HG02885 (cell line): ENCODE measurements at regions not wholly inside any gene's neighbourhood (a gene's known extent, or its start where the extent isn't known, plus 50 kb on each side); places are given as distances from the start of the nearest gene placed in this dataset.
"Not testable (repeated sequence)": the region's sequence is repeated elsewhere in the genome, so short reads cannot be mapped to it uniquely, and the experiment has no call there.

Experiments used
- ATAC-seq: cut with Tn5 transposase; IDR thresholded peaks from one replicate; pipeline ENCODE4 v1.9.1; 2021; ENCODE audit warnings: mild to moderate bottlenecking; ENCODE audit not compliant: unreplicated experiment, poor library complexity

DNA sequence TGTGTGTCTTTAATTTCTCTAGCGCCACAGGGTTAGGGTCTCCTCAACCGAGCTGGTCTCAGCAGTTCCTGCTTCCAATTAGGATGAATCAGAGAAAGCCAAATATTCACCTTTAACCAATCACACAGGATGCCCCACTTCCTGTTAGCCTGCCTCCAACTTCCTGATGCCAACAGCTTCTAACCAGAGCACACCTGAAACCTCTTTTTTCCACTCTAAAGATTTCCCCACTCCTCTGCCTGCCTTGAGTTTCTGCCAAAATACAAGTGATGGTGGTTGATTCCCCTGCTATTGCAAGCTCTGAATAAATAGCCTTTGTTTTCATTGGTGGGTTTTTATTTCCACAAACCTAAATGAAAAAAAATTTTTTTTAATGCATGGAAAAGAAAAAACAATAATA is 144.7 kb upstream of the UST start:
- no peak for ATAC-seq

DNA sequence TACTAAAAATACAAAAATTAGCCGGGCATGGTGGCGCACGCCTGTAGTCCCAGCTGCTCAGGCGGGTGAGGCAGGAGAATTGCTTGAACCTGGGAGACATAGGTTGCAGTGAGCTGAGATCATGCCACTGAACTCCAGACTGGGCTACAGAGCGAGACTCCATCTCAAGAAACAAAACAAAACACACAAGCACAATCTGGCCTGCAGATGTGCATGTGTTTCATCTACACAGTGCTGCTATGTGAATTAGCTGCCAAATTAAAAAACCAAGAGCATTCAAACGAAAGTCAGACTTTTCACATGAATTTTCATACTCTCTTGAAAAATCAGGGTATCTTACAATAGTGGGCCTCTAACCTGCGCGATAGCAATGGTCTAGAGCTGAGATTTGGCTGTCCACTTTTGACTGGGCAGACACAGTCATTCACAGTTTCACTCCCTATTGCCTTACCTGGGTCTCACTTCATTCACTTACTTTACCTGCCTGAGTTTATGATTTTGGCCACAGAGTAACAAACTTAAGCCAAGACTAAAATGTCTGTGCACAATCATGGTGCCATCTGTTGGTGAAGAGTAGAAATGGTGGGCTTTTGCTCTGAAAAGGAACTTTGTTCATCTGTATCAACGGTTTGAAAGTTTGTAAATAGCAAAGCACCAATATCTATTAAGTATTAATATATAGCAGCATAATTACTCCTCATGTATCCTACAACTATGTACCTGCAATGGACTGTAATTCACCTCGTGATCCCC is 138.5 kb upstream of the UST start:
- ATAC-seq, result no peak

DNA sequence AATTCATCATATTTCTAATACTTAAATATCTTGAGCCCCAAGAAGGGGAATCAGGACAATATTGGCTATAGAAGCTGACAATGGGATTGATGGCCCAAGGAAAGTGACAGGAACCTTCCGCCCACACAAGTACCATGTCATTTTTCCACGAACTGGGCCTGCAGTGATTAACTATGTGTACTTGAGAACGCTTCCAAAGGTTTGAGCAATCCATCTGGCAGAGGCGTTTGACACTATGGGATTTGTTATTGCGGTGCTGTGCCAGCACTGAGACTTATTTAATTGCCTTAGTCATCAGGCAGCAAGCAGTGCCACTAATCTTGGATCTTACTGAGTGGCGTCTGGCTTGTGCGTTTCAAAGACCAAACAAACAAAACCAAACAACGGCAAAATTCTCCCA is 135.6 kb upstream of the UST start:
- no peak for ATAC-seq

DNA sequence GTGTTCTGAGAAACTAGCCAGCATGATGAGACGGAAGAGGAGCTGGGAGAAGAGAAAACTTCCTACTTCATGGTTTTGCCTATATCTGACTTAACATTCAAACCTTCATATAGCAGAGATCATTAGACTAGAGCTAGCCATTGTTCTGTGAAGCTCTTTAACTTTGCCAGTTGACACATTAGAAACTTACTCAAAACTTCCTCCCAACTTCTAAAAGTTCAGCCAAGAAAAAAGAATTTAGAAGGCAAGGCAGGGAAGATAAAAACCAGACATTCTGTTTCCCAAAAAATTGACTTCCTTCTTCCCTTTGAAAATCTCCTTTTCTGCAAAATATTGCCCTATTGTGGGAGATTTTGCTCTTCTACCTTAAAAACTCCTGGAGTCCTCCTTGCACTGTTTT is 134.8 kb upstream of the UST start:
- no peak for ATAC-seq

DNA sequence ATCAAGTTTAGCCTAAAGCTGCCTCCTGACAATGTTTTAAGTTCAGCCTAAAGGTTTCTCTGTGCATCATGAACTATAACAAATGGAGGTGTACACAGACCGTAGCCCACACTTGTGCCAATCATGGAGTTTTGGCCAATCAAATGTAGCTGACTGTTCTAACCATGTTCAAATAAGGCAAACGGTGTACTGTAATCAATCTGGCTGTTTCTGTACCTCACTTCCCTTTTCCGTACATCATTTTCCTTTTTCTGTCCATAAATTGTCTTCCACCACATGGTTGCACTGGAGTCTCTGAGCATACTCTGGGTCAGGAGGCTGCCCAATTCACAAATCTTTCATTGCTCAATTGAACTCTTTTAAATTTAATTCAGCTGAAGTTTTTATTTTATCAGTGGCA is 132.2 kb upstream of the UST start:
- ATAC-seq, result no peak

DNA sequence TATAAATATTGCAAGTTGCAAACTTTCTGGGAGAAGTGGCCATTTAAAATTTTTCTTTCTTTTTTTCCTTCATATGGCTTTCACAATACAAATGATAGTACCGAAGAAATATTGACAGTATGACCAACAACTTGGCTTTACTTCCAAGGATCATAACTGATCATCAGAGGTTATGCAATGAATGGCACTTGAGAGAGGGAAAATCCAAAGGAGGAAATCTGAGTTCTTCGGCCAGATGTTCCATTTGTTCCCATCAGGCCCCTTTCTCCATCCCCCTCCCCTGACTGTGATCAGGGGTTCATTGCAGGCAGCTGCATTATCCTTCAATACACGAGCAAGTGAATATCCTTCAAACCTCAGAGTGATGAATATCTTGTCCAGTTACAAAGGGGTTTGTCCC is 130.0 kb upstream of the UST start:
- no peak for ATAC-seq

DNA sequence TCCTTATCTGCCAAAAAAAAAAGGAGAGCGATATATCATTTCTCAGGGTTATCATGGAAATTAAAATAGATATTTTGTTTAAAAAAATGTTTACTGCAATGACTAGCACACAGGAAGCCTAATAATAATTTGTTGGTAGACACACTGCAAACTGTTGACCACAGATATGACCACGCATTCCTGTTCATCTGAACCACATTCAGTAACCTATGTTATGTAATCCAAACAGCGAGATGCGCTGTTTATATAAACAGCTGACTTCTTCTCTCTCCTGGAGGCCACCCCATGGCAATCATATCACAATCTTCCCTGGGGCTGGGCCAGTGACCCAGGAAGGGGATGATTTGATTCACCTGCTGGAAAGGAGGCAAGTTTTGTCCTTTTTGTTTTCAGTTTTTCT is 129.3 kb upstream of the UST start:
- ATAC-seq, result no peak

DNA sequence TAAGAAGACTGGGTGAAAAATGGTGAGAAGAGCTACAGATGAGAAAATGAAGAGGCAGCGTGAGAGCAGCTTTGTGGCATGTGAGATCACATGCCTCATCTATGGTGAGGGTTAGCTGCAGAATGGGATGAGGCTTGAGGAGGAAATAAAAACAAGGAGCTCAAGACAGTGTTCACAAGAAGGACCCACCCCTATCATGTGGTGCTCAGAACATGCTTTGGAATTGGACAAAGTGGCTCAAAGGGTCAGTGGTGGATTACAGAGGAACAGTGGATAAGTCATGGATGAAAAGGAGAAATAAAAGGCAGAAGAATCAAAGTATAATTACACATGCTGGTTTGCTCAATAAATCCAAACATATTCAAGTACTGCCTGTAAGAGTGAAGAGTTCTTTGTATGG is 126.9 kb upstream of the UST start:
- no peak for ATAC-seq

DNA sequence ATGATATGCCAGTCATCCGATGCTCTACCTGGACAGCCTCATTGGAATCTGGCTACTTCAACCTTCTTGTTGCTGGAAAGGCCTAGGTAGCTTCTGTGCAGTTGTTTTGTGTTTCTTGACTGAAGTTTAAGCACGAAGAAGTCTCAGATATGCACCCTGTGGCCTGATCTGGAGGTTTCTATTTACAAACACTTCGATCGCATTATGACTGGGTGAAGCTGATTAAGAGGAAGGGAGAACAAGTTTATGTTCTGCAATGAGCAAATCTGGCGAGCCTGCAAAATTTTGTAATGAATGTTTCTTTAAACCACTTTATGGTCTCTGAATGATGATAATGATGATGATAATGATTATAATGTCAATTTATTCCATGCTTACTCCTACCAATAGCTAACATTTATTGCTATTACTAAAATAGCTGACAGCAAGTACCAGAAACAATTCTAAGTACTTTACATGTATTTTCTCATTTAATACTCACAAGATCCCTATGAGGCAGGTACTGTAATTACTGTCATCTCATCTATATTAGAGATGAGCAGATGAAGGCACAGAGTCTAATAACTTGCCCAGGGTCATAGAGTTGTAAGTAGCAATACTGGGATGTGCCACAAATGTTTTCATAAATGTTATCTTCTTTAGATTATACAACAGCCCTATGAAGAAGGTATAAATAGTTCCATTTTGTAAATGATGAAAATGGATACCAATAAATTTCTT is 126.1 kb upstream of the UST start:
- peak; percentile 96 for ATAC-seq

DNA sequence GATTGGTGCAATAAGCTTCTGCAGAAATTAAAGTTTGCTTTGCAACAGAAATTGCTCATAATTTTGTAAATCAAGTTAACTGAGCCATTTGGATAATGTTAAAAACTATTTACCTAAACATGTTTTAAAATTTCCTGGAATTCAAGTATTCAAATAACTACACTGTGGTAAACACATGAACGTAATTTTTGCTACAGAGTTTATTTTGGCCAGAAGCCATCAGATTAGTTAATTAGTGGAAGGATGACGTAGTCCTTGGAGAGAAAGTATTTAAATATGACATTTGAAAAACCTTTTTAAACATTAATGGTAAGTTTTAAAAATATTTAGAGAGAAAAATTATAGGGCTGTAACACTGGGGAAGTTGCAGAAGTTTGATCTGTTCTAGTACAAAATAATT is 121.2 kb upstream of the UST start:
- no peak for ATAC-seq

DNA sequence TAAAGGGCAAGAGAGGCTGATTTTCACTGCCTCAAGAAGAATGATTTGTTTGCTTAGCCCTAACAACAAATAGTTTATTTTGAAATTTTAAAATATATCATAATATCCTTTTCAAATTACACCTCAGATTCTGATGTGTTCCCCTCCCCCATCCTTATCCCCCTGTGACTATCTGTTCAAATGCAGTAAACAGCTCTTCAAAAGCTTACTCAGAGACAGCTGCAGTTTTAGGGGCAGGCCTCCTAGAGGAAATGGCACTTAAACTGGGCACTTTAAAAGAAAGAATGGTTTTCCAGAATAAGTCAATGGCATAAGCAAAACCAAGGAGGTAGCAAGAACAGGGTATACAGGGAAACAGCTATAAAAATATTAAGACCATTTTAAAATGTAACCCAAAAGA is 118.6 kb upstream of the UST start:
- ATAC-seq, result no peak

DNA sequence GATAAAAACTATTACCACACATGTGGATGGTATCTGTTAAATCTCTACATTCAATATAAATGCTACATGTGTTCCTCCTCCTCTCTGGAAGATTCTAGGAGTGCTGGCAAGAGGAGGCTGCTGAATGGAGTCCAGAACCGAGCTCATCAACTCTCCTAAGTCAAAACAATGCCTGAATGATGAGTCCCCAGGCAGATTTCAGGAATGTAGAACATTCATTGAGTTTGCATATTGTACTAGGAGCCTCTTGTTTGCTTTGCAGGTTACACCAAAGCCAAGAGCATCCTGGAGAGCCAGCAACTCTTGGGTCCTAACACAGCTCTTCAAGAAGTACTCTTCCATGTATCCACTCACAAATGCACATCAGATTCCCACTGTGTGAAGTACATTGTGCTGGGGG is 117.6 kb upstream of the UST start:
- no peak for ATAC-seq

DNA sequence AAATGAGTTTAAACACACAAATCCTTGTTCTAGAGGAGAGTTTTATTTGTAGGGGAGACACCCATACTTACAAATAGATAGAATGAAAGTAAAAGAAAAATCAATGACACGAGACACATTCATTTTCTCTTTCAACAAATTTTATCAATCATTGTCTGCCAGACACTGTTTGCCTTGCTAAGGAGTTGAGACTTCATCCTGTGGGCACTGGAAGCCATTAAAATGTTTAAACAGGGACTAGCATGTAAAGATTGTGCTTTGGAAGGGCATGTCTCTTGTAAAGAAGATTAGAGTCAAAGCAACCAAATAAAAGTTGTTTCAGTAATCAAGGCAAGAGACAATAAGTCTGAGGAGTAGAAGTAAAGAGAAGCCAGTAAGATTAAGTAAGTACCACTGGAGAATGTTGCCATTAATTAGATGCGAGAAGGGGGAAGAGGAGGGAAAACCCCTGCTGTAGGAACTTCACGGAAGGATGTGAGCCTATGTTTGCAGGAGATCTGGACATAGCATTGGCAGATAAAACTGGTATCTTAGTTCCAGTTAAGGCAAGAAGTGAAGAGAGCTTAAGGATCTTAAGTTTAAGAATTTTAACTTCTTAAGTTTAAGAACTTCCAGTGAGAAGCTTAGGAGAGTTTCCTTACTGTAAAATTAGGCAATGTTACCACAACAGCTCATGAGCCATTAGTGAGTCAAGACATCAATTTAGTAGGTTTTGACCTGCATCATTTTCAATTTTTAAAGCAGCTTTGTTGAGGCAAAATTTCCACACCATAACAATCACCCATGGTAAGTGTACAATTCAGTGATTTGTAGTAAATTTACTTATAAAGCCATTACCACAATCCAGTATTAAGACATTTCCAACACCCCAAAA is 117.0 kb upstream of the UST start:
- no peak for ATAC-seq

DNA sequence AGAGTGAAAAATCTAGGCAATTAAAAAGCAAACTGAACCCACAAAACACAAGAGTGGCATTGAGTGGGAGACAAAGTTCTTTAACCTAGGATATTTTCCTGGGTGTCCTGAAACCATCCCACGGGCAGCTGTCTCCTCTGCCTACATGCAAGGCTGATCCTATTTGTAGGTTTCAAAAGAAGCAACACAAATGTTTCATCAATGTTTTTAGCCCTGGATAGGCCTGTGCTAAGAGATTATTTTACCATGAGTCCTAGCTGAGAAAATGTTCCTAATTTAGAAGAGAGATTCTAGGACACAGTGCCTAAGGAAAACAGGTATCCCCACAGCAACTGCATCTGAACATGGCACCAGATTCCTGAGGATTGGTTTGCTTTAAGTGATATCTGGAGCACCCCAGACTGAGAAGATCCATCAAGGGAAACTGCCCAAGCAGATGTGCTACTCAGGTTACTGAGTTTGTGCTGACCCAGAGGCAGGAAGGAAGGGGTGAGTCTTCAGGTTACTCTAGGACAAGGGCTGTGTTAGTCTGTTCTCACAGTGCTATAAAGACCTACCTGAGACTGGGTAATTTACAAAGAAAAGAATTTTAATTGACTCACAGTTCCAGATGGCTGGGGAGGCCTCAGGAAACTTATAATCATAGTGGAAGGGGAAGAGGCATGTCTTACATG is 111.6 kb upstream of the UST start:
- no peak for ATAC-seq

DNA sequence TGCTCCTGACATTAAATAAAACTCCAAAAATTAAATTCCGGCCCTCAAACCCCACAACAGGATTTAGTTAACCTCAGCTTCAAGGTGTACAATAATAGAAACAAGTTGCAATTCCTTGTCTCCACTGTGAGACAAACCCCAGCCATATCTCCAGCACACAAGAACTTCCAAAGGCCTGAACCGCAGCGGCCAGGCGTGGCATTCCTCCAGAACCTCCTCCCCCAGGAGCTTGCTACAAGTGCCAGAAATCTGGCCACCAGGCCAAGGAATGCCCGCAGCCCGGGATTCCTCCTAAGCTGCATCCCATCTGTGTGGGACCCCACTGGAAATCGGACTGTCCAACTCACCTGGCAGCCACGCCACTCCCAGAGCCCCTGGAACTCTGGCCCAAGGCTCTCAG is 105.0 kb upstream of the UST start:
- ATAC-seq, result not testable (repeated sequence)

DNA sequence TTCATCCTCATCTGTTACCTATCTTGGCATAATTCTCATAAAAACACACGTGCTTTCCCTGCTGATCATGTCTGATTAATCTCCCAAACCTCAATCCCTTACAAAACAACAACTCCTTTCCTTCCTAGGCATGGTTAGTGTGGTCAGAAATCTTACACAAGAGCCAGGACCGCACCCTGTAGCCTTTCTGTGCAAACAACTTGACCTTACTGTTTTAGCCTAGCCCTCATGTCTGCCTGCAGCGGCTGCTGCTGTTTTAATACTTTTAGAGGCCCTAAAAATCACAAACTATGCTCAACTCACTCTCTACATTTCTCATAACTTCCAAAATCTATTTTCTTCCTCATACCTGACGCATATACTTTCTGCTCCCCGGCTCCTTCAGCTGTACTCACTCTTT is 103.6 kb upstream of the UST start:
- not testable (repeated sequence) for ATAC-seq

DNA sequence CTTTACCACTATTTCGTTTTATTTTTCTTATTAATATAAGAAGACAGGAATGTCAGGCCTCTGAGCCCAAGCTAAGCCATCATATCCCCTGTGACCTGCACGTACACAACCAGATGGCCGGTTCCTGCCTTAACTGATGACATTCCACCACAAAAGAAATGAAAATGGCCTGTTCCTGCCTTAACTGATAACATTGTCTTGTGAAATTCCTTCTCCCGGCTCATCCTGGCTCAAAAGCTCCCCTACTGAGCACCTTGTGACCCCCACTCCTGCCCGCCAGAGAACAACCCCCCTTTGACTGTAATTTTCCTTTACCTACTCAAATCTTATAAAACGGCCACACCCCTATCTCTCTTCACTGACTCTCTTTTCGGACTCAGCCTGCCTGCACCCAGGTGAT is 101.8 kb upstream of the UST start:
- ATAC-seq, result not testable (repeated sequence)

DNA sequence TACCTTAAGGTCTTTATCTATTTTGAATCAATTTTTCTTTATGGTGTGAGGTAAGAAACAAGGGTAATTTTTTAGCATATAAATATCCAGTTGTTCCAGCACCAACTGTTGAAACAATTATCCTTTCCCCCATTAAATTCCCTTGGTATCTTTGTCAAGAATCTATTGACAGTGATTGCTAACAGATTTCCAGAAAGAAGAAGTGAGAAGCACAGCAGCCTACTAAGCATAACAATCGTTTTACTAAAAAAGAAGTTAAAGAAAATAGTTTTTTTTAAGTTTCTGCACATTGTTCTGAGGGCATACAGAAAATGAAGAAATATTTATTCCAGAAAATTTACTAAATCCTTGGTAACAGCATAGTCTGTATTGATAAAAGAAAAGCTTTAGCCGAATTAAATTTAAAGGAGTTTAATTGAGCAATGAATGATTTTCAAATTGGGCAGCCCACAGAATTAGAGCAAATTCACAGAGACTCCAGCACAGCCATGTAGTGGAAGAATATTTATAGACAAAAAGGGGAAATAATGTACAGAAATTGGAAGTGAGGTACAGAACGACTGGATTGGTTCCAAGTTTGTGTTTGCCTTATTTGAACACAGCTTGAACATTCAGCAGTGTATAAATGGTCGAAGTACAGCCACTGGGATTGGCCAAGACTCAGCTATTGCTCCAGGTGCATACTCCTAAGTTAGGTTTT is 97.9 kb upstream of the UST start:
- no peak for ATAC-seq

DNA sequence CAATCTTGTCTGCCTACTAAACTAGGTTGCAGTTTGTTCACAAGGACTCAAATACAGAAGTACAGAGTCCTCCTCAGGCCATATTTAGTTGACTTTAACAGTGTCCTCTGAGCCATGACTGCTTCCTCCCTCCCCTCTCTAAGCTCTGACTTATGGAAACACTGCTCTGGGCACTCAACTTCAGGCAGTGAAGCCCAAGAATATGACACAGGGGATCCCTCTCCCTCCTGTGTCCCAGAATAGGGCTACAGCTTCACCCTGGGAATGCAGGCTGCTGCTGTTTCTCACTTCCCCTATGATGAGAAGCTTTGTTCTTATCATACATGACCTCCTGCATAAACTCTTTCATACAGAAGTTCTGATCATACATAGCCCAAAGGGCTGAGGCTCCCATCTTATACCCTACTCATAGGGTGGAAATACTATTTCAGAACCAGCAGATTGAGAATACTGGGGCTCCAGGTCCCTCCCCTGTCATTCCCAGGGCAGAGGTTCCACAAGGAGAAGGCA is 97.3 kb upstream of the UST start:
- ATAC-seq, result peak; percentile 63
